GM03348 (cell line): ENCODE measurements at regions not wholly inside any gene's neighbourhood (a gene's known extent, or its start where the extent isn't known, plus 50 kb on each side); places are given as distances from the start of the nearest gene placed in this dataset.

ENCODE experiments used
- DNase-seq: peaks from one replicate; pipeline ENCODE4 v3.0.0; 2012; ENCODE audit warnings: low spot score

GRCh38 chr7:106482091-106482490 lies 178.9 kb downstream of the CCDC71L start:
- no peak for DNase-seq

DNA sequence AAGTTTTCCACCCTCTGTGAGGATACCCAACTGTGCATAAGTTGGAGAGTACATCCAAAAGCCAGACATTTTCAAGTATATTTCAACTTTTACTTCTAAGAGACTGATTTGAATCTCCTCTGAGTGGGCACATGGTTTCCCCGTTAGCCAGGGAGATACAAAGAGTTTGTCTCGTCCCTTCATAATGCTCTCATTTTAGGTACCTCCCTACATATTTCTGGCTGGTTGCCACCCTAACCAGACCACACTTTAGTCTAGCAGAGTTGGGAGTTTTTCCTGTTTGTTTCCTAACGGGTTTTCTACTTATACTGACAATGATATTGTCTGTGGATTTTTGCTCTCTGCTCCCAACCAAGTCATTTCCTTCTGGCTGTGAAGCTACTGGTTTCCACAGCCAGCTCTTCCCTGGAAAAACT lies 180.3 kb downstream of the CCDC71L start:
- no peak for DNase-seq

GRCh38 chr7:106480161-106480579 lies 180.8 kb downstream of the CCDC71L start:
- DNase-seq = no peak

DNA sequence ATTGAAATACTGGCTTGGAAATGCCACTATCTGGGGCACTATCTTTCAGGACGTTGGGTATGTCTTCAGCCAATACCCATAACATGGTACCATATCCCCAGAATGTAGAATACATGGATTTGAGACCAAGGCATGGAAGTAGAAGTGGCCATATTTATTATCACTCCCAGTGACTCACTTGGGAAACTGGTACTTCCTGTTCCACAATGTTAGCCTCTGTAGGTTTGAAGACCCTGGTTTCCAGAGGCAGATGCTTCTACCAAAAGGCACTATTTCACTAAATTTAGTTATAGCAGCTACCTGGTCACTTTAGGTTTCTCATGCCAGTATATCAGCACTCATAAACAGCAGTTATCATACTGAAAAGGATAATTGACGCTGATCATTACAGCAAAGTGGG lies 184.2 kb downstream of the CCDC71L start:
- DNase-seq = no peak

DNA sequence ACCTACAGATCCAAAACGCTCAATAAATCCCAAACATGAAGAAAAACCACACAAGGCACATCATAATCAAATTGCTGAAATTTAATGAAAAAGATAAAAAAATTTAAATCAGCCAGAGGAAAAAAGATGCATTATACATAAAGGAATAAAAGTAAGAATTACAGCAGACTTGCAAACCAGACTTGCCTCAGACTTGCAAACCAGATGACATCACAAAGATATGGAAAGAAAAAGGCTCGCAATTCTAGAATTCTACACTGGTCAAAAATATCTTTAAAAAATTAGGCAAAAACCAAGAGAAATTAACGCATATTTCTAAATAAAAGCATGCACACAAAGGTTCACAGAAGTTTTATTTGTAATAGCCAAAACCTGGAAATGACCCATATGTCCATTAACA lies 188.0 kb upstream of the NAMPT start:
- DNase-seq = no peak

GRCh38 chr7:106471686-106472440 lies 187.1 kb upstream of the NAMPT start:
- no peak for DNase-seq

GRCh38 chr7:106471021-106471420 lies 186.2 kb upstream of the NAMPT start:
- no peak for DNase-seq

DNA sequence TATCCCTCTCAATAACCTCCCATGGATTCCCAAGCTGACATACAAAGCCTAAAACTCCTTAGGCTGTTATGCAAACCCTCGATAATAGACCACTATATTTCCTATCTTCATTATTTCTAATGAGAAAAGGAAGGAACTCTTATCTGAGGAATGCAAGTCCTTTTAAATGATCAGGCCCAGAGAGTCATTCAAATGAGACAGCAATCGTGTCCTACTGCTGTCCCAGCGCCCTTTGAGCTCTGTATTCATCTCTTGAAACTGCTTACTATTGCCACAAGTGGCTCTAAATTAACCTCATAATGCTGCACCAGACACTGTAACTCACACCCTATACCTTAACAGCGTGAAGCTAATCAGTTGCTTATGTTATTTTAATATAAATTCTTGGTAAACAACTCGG lies 182.1 kb upstream of the NAMPT start:
- no peak for DNase-seq

DNA sequence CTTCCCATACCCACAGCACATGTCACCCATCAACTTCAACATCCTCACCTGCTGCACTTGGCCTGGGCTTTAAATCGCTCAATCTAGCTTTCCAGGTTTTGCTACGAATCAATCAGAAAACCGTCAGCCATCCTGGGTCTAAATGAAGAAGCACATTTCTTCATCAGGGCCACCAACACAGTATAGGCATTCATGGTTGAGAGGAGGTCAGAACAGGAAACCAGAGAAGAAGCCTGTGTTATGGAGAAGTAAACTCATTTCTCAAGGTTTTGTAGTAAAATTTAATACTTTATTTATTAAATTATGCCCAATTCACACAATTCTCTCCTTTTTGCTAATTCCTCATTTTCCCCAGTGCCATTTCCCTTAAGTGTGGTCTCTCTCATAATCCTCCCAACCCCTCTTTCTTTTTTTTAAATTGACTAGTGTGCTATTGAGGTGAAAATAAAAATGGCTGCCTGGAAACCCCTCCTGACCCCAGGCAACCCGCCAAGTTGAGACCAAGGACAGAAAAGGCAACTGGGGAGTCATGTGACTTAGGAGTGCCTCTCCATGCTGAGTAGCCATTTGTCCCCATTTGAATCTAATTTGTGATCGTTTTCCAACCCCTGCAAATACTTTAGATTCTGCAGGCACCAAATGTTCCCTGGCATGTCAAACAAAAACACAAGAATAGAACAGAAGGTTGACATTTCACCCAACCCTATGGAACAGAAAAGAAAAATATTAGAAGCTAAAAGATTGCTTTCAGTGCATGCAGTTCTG lies 181.1 kb upstream of the NAMPT start:
- DNase-seq = no peak

DNA sequence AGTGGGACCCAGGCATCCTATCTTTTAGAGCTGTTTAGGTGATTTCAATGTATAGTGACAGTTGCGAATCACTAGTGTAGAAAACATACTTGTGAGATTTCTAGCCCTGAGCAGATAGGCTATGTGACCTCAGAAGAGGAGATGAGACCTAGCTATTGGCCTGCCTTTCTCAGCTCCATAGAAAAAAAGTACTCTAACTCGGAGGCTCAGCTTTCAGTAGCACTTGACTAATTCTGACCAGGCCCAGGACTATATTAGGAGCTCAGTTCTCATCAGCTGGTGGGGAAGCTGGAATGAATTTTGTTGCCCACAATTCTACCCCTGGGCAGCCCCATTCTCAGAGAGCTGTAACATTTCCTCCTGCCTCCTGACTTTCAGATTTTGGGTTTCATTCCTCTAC lies 179.9 kb upstream of the NAMPT start:
- no peak for DNase-seq

DNA sequence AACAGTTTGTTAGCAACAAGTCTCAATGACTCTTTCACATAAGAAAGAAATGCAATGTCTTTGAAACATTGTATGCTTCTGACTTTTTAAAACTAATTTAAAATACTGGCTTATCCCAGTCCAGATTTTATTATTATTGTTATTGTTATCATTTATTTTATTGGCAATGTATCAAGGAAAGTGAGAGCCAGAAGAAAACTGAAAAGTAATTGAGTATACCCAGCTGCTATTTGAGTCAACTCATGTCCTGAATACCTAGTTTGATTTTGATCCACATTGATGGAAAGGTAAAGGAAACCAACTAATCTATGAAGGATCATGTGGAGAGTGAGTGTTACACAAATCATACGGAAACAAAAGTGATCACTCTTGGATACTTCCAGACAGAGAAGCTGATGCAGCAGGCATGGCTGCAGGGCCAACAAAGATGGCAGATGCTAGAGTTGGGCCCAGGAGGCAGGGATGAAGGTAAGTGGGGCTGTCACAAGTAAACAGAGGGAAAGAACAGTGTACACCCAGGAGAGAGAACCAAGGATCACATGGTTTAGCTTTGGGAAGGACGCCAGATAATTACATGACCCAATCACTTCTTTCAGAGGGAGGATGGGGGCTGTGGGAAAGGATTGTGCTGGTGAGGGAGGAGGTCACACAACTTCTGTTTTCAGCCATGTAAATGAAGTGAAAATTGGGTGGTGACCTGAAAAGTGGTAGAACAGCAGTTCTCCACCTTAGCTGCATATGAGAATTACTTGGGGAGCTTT lies 179.2 kb upstream of the NAMPT start:
- no peak for DNase-seq

- no peak for DNase-seq
Observed at GRCh38 chr7:106462914-106463482, 178.2 kb upstream of the NAMPT start.

GRCh38 chr7:106462365-106462859 lies 177.6 kb upstream of the NAMPT start:
- peak; percentile 52 for DNase-seq

DNA sequence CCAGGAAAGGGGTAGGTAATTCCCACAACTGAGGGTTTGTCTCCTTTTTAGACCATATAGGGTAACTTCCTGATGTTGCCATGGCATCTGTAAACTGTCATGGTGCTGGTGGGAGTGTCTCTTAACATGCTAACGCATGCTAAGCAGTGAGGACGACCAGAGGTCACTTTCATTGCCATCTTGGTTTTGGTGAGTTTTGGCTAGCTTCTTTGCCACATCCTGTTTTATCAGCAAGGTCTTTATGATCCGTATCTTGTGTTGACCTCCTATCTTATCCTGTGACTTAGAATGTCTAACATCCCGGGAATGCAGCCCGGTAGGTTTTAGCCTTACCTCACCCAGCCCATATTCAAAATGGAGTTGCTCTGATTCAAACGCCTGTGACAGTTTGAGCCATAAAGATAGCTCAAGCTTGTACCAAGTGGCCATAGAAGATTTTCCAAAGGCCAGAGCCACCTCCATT lies 176.0 kb upstream of the NAMPT start:
- no peak for DNase-seq

DNA sequence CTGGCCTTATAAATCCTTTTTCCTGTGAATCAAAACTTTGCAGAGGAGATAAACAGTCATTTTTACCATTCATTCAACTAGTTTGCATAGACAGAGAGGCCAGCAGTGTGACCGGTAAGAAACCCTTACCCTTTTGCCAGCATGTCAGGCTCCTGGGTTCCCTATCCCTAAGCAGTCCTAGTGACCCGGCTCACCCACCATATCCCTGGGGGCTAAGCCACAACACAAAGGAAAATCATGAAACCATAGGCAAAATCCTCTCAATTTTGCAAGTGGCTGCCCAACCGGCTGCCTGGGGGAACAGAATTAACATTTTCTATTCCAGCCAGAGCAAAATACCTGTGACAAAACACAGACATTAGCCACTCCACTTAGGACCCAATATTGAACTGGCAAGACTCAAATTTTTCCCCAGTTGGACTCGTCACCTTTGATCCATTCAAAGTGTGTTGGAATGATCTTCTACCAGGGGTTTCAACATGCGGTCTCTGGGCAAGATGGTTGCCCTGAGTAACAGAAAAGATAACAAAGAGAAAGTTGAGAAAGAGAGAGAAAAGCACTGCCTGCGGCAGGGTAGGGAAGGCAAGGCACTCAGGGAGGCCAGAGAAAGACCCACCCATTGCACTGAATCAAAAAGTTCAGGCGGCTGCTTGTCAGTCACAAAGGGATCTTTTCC lies 174.8 kb upstream of the NAMPT start:
- DNase-seq = no peak

GRCh38 chr7:106457678-106458077 lies 172.9 kb upstream of the NAMPT start:
- no peak for DNase-seq

- DNase-seq = no peak
Observed at GRCh38 chr7:106456329-106456728, 171.5 kb upstream of the NAMPT start.

GRCh38 chr7:106452031-106452851 lies 167.5 kb upstream of the NAMPT start:
- no peak for DNase-seq

DNA sequence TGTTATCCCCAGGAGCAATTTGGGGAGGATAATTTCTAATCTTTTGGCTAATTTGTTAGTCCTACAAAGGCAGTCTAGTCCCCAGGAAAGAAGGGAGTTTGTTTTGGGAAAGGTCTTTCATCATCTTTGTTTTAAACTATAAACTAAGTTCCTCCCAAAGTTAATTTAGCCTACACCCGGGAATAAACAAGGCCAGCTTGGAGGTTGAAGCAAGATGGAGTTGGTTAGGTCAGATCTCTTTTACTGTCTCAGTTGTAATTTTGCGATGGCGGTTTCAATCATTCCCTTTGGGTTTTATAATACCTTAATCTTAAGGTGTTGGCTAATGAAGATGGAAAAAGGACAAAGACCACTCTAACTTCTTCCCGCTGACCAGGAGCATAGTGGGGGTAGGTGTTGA lies 166.4 kb upstream of the NAMPT start:
- no peak for DNase-seq

GRCh38 chr7:106450716-106451115 lies 165.9 kb upstream of the NAMPT start:
- no peak for DNase-seq
